HG03039 (cell line): ENCODE measurements at regions not wholly inside any gene's neighbourhood (a gene's known extent, or its start where the extent isn't known, plus 50 kb on each side); places are given as distances from the start of the nearest gene placed in this dataset.
A peak's percentile ranks its signal among the peaks of the same experiment; 100 is the strongest.
"Not testable (repeated sequence)": the region's sequence is repeated elsewhere in the genome, so short reads cannot be mapped to it uniquely, and the experiment has no call there.

Experiments used
- ATAC-seq: cut with Tn5 transposase; IDR thresholded peaks from one replicate; pipeline ENCODE4 v1.9.1; 2021; ENCODE audit warnings: mild to moderate bottlenecking, moderate library complexity; ENCODE audit not compliant: unreplicated experiment

DNA sequence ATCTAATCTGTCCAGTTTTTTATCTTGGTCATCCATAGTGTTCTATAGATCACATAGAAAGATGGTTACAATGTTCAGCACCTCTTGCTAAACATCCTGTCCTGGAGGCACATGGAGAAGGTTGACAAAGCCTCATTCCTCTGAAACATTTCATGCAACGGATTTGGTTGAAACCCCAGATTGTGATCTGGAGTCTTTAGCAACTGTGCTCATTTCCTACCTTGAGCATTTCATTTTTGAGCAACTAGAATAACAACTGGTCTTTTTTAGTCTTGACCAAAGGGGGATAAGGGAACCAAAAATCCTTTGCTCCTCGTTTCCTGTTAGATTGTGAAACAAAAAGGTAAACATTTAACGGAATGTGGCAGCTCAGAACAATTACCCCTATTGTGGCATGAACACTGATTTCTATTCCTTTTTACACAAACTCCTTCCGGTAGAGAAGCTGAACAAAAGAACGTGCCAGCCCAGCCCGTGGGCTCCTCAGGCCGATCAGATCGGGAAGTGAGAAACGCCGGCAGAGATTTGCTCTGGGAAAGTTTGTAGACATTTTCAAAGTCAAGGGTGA, 94.7 kb upstream of the ERRFI1 start:
- no peak for ATAC-seq

DNA sequence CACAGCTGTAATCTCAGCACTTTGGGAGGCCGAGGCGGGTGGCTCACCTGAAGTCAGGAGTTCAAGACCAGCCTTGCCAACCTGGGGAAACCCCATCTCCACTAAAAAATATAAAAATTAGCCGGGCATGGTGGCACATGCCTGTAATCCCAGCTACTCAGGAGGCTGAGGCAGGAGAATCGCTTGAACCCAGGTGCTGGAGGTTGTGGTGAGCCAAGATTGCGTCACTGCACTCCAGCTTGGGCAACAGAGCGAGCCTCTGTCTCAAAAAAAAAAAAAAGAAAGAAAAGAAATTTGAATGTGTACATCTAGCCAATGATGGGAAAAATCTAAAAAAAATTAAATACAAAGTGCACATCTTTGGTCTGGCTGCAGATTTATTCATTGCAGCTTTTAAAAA, 92.6 kb upstream of the ERRFI1 start:
- not testable (repeated sequence) for ATAC-seq

DNA sequence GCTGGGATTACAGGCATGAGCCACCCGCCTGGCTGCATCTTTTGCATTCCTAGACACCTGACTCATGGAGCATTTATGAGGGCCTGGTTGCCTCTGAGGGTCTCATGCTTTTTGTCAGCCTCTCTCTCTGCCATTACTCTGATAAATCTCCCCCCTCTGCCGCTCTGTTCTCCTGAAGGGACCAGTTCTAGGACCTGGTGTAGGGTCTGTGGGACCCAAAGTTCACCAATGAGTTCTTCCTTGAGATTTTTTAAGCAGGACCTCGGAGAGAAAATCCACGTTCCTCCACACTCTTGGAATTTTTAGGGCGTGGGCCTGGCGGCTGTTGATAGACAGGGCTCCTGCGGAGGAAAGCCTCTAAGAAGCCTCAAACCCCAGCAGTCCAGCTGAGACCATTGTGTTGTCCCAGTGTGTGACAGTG, 91.9 kb upstream of the ERRFI1 start:
- ATAC-seq: no peak

DNA sequence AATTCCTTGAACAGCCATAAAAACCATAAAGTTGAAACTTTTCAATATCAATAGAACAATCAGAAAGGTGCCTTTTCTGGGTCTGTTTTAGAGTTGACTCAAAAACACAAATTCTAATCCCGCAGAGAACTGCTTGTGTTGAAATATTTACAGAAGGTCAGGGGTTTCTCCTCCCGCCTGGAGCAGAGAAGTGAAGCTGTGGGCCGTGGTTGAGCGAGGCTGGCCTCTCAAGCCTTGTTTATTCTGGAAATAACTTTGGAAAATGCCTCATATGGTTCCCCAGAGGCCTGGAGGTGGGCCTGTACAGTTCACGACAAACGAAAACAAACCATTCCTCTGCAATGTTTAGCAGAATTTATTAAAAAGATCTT, 90.8 kb upstream of the ERRFI1 start:
- ATAC-seq: no peak

DNA sequence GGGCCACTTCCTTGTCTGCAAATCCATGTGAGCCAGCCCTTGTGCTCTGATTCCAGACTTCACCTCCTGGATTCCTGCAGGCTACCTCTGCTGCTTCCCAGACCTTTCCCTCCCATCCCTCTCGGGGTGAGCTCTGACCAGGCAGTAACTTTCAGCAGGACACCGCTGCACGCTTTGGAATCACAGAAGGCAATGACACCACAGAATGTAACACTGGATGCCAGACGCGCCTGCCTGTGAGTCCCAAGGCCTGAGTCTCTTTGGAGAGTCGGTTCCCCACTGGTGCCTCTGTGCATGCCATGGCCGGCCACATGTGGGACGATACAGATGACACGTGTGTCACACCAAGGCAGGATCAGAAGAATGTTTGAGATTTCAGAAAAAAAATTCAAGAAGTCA, 89.7 kb upstream of the ERRFI1 start:
- no peak for ATAC-seq

DNA sequence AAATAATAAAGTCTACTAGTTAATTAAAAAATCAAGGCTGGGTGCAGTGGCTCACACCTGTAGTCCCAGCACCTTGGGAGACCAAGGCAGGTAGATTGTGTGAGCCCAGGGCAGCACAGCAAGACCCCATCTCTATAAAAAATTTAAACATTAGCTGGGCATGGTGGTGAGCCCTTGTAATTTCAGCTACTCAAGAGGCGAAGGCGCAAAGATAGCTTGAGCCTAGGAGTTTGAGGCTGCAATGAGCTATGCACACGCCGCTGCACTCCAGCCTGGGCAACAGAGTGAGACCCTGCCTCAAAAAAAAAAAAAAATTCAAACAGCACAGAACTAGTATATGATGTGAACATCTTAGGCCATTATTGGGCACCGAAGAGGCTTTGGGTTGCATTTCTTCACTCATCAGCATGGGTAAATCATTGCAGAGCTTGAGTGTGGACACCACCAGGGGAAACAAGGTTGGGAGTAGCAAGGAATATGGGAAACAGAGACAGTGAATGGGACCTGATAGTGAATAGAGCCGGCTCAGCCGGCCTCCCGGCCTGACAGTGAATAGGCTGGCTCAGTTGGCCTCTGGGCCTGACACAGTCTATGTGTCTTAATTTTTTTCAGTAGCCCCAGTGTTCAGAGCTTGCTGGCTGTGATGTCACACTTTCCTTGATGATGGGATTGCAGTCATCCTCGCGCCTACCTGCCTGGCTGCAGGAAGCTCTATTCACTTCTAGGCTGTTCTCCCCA, 89.1 kb upstream of the ERRFI1 start:
- ATAC-seq: no peak

DNA sequence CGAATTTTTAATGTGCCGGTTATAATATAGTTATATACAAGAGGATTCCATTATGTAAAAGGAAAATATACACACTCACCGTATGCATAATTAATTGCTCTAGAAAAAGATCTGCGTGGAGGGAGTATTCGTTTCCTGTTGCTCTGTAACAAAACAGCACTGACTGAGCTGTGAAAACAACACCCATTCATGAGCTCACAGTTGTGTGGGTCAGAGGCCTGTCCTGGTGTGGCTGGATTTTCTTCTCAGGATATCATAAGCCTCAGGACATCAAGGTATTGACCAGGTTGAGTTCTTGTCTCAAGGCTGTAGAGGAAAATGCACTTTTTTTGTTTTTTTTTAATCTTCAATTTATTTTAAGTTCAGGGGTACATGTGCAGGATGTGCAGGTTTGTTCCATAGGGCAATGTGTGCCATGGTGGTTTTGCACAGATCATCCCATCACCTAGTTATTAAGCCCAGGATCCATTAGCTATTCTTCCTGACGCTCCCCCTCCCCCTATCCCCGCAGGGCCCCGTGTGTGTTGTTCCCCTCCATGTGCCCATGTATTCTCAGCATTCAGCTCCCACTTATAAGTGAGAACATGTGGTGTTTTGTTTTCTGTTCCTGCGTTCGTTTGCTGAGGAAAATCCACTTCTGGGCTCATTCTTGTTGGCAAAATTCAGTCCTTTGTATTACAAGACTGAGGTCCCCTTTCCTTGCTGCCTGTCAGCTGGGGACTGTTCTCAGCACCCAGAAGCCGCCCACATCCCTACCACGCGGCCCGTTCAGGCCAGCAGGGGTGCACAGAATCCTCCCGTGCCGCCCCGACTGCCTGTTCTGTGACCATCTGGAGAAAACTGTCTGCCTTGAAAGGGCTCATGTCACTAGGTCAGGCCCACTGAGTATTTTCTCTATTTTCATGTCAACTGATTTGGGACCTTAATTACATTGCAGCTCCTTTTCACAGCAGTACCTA, 87.4 kb upstream of the ERRFI1 start:
- no peak for ATAC-seq

DNA sequence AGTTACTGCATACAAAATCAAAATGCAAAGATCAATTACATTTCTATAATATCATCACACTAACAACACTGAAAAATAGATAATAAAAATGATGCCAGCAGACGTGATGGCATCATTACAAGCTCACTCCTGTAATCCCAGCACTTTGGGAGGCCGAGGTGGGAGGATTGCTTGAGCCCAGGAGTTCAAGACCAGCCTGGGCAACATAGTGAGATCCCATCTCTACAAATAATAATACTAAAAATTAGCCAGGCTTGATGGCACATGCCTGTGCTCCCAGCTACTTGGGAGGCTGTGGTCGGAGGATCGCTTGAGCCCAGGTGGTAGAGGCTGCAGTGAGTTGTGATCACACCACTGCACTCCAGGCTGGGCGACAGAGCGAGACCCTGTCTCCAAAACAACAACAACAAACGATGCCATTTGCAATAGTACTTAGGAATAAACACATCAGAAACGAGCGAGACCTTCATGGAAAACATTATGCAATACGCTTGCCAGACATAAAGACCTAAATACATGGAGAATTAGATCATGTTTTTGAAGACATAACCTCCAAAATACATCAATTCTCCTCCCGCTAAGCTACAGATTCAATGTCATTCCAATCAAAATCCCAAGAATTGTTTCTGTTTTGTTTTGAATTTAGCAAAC, 86.6 kb upstream of the ERRFI1 start:
- no peak for ATAC-seq

DNA sequence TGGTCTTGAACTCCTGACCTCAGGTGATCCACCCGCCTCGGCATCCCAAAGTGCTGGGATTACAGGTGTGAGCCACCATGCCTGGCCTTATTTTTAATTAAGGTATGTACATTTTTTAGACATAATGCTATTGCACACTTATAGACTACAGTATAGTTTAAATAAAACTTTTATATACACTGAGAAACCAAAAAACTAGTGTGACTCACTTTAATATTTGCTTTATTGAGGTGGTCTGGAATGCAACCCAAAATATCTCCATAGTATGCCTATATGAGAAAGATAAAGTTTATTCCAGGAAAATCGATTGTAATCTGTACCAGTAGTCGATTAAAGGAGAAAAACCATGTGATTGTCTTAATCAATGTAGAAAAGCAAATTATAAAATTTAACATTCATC, 85.5 kb upstream of the ERRFI1 start:
- ATAC-seq: no peak

DNA sequence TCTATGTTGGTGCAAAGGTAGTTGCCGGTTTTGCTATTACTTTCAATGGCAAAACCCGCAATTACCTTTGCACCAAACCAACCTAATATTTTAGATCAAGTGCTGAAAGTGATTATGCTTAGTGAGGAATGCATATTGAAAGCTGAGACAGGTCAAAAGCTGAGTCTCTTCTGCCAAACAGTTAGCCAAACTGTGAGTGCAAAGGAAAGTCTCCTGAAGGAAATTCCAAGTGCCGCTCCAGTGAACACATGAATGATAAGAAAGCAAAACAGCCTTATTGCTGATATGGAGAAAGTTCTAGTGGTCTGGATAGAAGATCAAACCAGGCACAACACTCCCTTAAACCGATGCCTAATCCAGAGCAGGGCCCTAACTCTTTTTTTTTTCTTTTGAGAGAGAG, 83.1 kb upstream of the ERRFI1 start:
- no peak for ATAC-seq

DNA sequence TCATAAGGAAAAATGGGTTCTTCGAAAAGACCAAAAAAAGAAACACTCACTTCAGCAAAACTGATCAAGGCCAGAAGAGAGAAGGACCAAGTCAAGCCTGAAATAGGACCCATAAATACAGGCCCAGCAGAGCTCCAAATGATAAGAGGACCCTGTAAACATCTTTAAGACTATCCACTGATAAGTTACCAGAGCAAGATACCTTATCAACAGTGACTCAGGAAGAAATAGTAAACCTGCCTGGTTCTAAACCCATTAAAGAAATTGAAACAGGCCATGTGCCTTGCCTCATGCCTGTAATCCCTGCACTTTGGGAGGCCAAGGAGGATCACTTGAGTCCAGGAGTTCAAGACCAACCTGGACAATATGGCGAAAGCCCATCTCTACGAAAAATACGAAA, 81.8 kb upstream of the ERRFI1 start:
- no peak for ATAC-seq

DNA sequence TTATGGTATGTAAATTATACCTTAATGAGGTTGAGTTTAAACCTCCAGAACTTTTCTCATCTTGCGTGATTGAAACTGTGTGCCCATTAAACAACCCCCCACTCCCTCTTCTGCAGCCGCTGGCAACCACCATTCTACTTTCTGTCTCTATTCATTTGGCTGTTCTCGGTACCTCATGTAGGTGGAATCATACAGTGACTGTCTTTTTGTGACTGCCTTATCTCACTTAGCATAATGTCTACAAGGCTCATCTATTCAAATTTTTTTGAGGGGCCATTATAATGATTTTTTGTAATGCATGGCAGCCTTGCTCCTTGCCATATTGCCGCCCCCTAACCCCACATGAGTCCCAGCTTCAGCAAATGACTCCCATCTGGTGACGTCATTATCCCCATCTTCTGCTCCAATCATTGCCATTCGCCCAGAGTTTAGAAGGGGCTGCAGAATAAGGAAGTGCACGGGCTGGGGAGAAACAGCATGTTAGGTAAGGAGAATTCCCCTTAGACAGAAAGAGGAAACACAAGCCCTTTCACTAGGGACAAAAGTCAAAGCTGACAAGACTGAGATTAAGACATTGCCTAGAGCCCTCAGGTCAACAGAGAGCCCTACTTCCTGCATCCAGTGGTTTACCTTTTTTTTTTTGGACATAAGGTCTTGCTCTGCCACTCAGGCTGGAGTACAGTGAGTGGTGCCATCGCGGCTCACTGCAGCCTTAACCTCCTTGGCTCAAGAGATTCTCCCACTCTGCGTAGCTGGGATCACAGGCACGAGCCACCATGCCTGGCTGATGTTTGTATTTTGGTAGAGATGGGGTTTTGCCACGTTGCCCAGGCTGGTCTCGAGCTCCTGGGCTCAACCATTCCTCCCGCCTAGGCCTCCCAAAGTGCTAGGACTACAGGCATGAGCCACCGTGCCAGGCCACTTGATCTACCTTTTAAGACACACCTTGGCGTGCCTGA, 78.4 kb upstream of the ERRFI1 start:
- no peak for ATAC-seq

DNA sequence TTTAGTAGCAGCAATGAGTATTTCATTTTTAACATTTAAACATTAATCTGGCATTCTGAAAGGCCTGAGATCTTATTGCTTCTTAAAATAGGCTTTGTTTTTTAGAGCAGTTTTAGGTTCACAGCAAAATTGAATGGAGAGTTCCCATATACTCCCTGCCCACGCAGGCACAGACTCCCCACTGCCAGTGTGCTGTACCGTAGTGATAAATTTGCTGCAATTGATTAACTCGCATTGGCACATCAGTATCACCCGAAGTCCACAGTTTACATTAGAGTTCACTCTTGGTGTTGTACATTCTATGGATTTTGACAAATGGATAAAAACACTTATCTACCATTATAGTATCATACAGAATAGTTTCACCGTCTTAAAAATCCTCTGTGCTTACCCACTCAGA, 71.8 kb upstream of the ERRFI1 start:
- ATAC-seq: no peak

DNA sequence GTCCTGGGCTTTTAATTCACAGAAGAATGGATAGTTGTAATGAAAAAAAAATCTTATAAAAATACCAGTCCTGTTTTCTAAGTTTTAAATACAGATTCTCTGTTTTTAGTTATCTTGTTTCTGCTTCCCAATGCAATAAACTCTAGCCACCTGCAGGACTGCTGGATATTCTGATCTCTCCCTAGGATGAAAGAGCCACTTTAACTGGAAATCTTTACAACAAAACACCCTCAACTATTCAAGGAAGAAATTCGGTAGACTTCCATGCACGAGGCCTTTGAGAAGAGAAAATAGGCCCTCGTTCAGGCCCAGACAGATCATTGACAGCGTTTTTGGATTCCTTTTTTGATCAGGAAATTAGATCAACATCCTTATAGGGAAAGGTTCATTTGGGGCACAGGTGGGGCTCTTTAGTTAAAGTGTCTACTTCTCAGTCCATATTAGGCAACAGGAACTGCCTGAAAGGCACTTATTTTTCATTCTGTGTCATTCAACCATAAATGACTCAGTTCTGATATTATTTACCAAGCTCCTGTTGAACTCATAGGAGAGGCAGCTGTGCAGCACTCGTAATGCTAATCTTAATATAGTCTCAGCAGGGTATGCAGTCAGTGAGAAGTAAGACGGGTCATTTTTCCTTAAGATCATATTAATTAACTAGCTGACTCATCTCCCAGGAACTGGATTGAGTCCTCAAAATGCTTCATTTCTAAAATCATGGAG, 71.1 kb upstream of the ERRFI1 start:
- ATAC-seq: peak; percentile 48

DNA sequence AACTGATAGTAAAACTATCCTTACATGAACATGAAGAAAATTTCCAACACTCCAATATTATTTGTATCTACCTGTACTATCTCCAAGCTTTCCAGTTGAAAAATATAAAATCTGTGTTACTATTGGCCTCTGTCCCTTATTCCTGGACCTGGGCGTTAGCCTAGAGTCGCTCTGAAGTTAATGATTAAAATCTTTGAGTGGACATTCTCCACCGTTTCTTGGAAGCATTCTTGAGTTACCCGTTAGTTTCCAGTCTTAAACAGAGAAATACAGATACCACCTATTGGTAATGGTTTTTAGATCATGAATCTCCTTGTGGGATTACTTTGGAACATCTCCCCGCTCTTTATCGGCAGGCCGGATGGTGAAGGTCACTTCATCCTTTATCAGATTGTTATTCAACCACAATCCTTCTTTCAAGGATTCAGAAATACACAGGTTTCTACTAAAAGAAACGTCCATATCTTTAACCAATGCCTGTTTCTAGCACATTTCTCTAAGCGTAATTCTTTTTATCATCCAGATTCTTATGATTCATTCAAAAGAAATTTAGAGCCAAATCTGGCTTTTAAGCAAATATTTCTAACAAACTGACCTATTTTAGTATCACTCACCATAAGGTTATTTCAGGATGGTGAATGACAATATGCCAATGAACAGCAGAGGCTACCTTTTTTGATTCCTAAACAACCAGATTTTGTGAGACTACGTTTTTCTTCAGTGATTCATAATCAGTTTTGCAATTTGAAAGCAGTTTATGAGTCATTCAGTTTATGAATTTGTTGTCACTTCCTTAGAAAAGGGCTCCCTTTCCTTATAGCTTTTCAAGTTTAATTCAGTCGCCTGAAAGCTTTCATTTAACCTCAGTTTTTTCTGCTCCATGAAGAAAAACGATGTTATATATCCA, 70.2 kb upstream of the ERRFI1 start:
- ATAC-seq: no peak

DNA sequence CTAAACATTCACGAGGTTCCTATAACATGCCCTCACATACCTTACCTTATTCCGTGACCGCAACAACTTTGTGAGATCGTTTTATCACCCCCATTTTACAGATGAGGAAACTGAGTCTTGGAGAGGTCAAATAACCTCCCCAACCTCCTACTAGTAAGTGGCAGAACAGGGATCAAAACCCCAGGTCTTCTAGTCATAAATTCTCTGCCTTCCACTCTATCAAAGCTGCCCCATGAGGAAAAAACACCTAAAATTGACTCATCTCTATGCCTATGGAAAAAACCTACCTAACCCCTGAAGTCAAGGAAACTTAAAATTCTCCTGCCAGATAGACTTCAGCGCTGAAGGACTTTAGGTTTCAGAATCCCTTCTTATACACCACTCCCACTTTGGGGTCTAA, 69.5 kb upstream of the ERRFI1 start:
- ATAC-seq: no peak

DNA sequence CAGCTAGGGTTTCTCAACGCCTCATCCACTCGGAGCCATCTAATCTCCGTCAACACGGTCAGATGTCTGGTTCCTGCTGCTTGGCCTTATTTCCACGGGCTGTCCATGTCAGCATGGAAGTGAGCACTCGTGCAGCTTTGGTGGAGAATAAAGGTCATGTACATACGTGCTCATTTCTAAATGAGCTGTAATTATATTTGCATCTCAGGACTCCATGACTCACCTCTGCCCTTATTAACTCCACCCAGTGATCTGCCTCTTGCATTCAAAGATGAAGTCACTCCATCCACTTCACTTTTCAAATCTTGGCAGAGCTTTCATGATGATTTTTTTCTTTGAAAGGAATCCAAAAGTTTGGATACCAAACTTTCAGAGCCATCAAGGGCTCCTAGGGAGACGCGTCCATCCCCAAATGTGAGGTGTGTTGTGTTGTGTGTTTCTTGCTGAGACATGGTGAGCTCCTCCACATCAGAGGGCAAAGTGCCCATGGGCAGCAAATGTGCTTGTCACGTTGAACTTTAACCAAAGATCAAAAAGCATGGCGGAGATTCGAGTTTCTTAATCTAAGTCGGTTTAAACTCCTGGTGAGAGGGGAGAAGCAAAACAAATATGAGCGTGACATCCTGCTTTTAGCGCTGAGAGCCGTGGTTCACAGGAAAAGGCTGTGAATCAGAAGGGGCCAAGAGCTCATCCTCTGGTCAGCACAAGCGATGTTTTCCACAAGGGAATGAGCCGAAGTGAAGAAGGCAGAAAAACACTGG, 68.6 kb upstream of the ERRFI1 start:
- ATAC-seq: no peak
